Endothelial cell of umbilical vein (primary cell): ENCODE measurements at regions not wholly inside any gene's neighbourhood (a gene's known extent, or its start where the extent isn't known, plus 50 kb on each side); places are given as distances from the start of the nearest gene placed in this dataset.

Experiments
- BruUV-seq: library from RNA; stranded (reverse); fragments of 400-500 nt; replicated peaks from 2 replicates; lab custom pipeline; 2021; lab: Mats Ljungman, UMichigan
- CTCF ChIA-PET: fragments of 300-600, 350-600 bp; sonication (Branson Sonifier 250); formaldehyde crosslinking; loops from one replicate; lab custom pipeline; 2021; ENCODE audit warnings: antibody characterized with exemption, inconsistent platforms; lab: Charles Lee
- POLR2A ChIA-PET: fragments of 300-600, 350-600 bp; sonication (Branson Sonifier 250); formaldehyde crosslinking; loops from one replicate; lab custom pipeline; 2021; ENCODE audit warnings: antibody characterized with exemption, inconsistent platforms; lab: Charles Lee
- DNase-seq: peaks from one replicate; pipeline ENCODE4 v3.0.0-alpha.2; 2011; ENCODE audit warnings: low read depth, low spot score
- FAIRE-seq: peaks from 2 replicates; lab custom pipeline; 2011; peaks lifted over from hg19 to GRCh38; lab: Jason Lieb, UNC
- H2AFZ ChIP-seq: 2 replicates; pipeline ENCODE4 v1.6.0; 2012; ENCODE audit warnings: low read depth, low read length, control low read depth, inconsistent platforms
- H3K27ac ChIP-seq: 2 replicates; pipeline ENCODE4 v1.5.1; 2011; ENCODE audit warnings: low read depth, mild to moderate bottlenecking, control low read depth, low read length, moderate library complexity; ENCODE audit not compliant: insufficient read depth
- H3K27me3 ChIP-seq, 2 experiments: 2 replicates each; pipeline versions ENCODE4 v1.6.0 to v1.6.1; 2011; ENCODE audit warnings: low read length in 2 of 2, mixed read lengths in 1 of 2; ENCODE audit not compliant: control insufficient read depth in 2 of 2, insufficient read depth in 2 of 2
- H3K36me3 ChIP-seq, 2 experiments: 2 replicates in 1 of 2; 3 replicates in 1 of 2; pipeline ENCODE4 v1.5.1; 2011; ENCODE audit warnings: low read length in 2 of 2, mild to moderate bottlenecking in 1 of 2, moderate library complexity in 1 of 2; ENCODE audit not compliant: control insufficient read depth in 2 of 2, insufficient read depth in 2 of 2; ENCODE audit errors: extremely low read depth in 1 of 2
- H3K4me1 ChIP-seq: 3 replicates; pipeline ENCODE4 v1.5.1; 2011; ENCODE audit warnings: mild to moderate bottlenecking, low read length; ENCODE audit not compliant: control insufficient read depth, insufficient read depth; ENCODE audit errors: extremely low read depth
- H3K4me2 ChIP-seq: 2 replicates; pipeline ENCODE4 v1.6.1; 2011; ENCODE audit warnings: low read length, control low read depth, mixed read lengths; ENCODE audit not compliant: insufficient read depth
- H3K4me3 ChIP-seq, 3 experiments: fragments of 200-600 bp in 1 of 3; sonication (generic), shearing (Covaris generic) in 1 of 3; replicated peaks in 1 of 3; 2 replicates each; pipeline ENCODE4 v1.5.1; 2011 to 2016; ENCODE audit warnings: control low read depth in 3 of 3, low read length in 3 of 3, mild to moderate bottlenecking in 2 of 3, inconsistent platforms in 1 of 3, low read depth in 1 of 3, moderate library complexity in 1 of 3; ENCODE audit not compliant: insufficient read depth in 1 of 3
- H3K79me2 ChIP-seq: 2 replicates; pipeline ENCODE4 v1.6.0; 2012; ENCODE audit warnings: low read length, inconsistent platforms; ENCODE audit not compliant: control insufficient read depth, insufficient read depth
- H3K9ac ChIP-seq: replicated peaks from 2 replicates; pipeline ENCODE3; 2011; ENCODE audit warnings: low read length, control low read depth; ENCODE audit not compliant: insufficient read depth; ENCODE audit errors: extremely low read depth
- H3K9me1 ChIP-seq: replicated peaks from 3 replicates; pipeline ENCODE4 v1.6.0; 2011; ENCODE audit warnings: mild to moderate bottlenecking, low read length; ENCODE audit not compliant: control insufficient read depth, insufficient read depth; ENCODE audit errors: extremely low read depth
- H3K9me3 ChIP-seq: replicated peaks from 2 replicates; pipeline ENCODE4 v1.5.1; 2012; ENCODE audit warnings: low read length, inconsistent platforms; ENCODE audit not compliant: control insufficient read depth, insufficient read depth
- H4K20me1 ChIP-seq: replicated peaks from 2 replicates; pipeline ENCODE3; 2011; ENCODE audit warnings: mild to moderate bottlenecking, low read length; ENCODE audit not compliant: control insufficient read depth, insufficient read depth; ENCODE audit errors: extremely low read depth
- EZH2 ChIP-seq: IDR thresholded peaks from 2 replicates; pipeline ENCODE4 v1.6.1; 2012; ENCODE audit warnings: borderline replicate concordance, low read depth, mild to moderate bottlenecking, moderate library complexity, low read length, inconsistent platforms; ENCODE audit not compliant: severe bottlenecking
- FOS ChIP-seq: IDR thresholded peaks from 2 replicates; pipeline ENCODE4 v1.6.1; 2011; ENCODE audit warnings: mild to moderate bottlenecking, low read length, moderate library complexity, borderline replicate concordance; ENCODE audit not compliant: insufficient read depth
- GATA2 ChIP-seq: IDR thresholded peaks from 2 replicates; pipeline ENCODE4 v1.7.0; 2011; ENCODE audit warnings: low read depth, mild to moderate bottlenecking, moderate library complexity, mixed read lengths, low read length; ENCODE audit not compliant: insufficient read length, insufficient read depth
- JUN ChIP-seq: IDR thresholded peaks from 2 replicates; pipeline ENCODE4 v1.6.1; 2011; ENCODE audit warnings: borderline replicate concordance, low read depth; ENCODE audit not compliant: insufficient read length, insufficient read depth
- MYC ChIP-seq: IDR thresholded peaks from one replicate; pipeline ENCODE4 v1.6.1; 2011; ENCODE audit warnings: mild to moderate bottlenecking, low read depth, low read length
- POLR2A ChIP-seq: IDR thresholded peaks from 2 replicates; pipeline ENCODE4 v1.6.1; 2012; ENCODE audit warnings: low read depth, mild to moderate bottlenecking, control low read depth, low read length
- POLR2AphosphoS5 ChIP-seq: IDR thresholded peaks from 2 replicates; pipeline ENCODE4 v1.6.1; 2012; ENCODE audit warnings: low read depth, mild to moderate bottlenecking, control low read depth, low read length, moderate library complexity; ENCODE audit not compliant: insufficient read depth
- dilution Hi-C: fragments of 300-500 bp; cut with MboI; formaldehyde crosslinking; loops from one replicate; pipeline ENCODE4 v1.15.0; 2019; ENCODE audit warnings: low sequenced_read_pairs; ENCODE audit not compliant: extremely low pct_ligation_motif_present
- intact Hi-C: fragments of 100-400 bp; cut with micrococcal nuclease; formaldehyde crosslinking; loops from one replicate; pipeline ENCODE4 v1.10.0; 2022
- TF ChIP-seq, protein P1 (sequence below), 2 donors: IDR thresholded peaks; 1 replicate in 1 of 2; 2 replicates in 1 of 2; pipeline ENCODE4 v1.5.1; 2011; ENCODE audit warnings: low read length in 2 of 2, mild to moderate bottlenecking in 2 of 2, moderate library complexity in 2 of 2, control low read depth in 1 of 2, inconsistent platforms in 1 of 2, low read depth in 1 of 2; ENCODE audit not compliant: insufficient read depth in 1 of 2; ENCODE audit errors: extremely low read depth in 1 of 2
- TF ChIP-seq, protein P2 (sequence below): IDR thresholded peaks from 2 replicates; pipeline ENCODE4 v1.6.1; 2011; ENCODE audit not compliant: insufficient read depth, insufficient read length

- Histone ChIP-seq H3K4me2 (no peak overlapping the region), H3K9me1 (no peaks in the 10 kb centered on the region), H3K9me3 (no peaks in the 10 kb centered on the region), H3K4me1 (no peaks in the 10 kb centered on the region), H3K27me3 (no peaks in the 10 kb centered on the region), H3K4me3 (no peak overlapping the region), H4K20me1 (no peaks in the 10 kb centered on the region), H3K79me2 (no peaks in the 10 kb centered on the region), H3K36me3 (no peaks in the 10 kb centered on the region), H3K27ac (no peak overlapping the region), H2AFZ (no peak overlapping the region), H3K9ac (no peak overlapping the region)
- BruUV-seq, result no TSS peak
- intact Hi-C loops (no loop called here), dilution Hi-C loops (no loop called here)
- no peak for DNase-seq
- ChIA-PET CTCF (interaction anchor here (0.6 to 0.8 kb wide), 2 partner anchors 203 to 1071 kb away, joined by 3 read pairs; no protein-coding TSS in a partner anchor), POLR2A (interaction anchor here (0.7 kb wide), 1 partner anchor 389 kb away, joined by 4 read pairs; no protein-coding TSS in a partner anchor)
- TF ChIP-seq POLR2A (no peak), POLR2AphosphoS5 (no peak), EZH2 (no peak), GATA2 (no peak), FOS (no peak), JUN (no peak), MYC (no peak)
- TF ChIP-seq, protein P1, sequence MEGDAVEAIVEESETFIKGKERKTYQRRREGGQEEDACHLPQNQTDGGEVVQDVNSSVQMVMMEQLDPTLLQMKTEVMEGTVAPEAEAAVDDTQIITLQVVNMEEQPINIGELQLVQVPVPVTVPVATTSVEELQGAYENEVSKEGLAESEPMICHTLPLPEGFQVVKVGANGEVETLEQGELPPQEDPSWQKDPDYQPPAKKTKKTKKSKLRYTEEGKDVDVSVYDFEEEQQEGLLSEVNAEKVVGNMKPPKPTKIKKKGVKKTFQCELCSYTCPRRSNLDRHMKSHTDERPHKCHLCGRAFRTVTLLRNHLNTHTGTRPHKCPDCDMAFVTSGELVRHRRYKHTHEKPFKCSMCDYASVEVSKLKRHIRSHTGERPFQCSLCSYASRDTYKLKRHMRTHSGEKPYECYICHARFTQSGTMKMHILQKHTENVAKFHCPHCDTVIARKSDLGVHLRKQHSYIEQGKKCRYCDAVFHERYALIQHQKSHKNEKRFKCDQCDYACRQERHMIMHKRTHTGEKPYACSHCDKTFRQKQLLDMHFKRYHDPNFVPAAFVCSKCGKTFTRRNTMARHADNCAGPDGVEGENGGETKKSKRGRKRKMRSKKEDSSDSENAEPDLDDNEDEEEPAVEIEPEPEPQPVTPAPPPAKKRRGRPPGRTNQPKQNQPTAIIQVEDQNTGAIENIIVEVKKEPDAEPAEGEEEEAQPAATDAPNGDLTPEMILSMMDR (IDR thresholded peaks at IDR 0.05; ENCODE audit: extremely low read depth in 1 of 2, insufficient read depth in 1 of 2, low read depth in 1 of 2, low read length in 2 of 2), result no peak
- TF ChIP-seq, protein P2, sequence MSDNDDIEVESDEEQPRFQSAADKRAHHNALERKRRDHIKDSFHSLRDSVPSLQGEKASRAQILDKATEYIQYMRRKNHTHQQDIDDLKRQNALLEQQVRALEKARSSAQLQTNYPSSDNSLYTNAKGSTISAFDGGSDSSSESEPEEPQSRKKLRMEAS, result no peak
- FAIRE-seq, result no peak
These were observed 77.1 kb upstream of the RAPH1 start for GRCh38 chr2:203612246-203612645.
